H9 (cell line): ENCODE measurements at regions not wholly inside any gene's neighbourhood (a gene's known extent, or its start where the extent isn't known, plus 50 kb on each side); places are given as distances from the start of the nearest gene placed in this dataset.

Source experiments
- DNase-seq: peaks from one replicate; pipeline ENCODE4 v3.0.0-alpha.2; 2017
- H2AFZ ChIP-seq: one replicate; pipeline ENCODE4 v1.6.1; 2013; ENCODE audit warnings: mild to moderate bottlenecking, low read length, control low read depth, moderate library complexity
- H2AK5ac ChIP-seq: 2 replicates; pipeline ENCODE4 v1.6.1; 2013; ENCODE audit warnings: low read length, control low read depth, mixed read lengths; ENCODE audit not compliant: insufficient read length
- H2BK120ac ChIP-seq: one replicate; pipeline ENCODE4 v1.6.1; 2013; ENCODE audit warnings: low read depth, mild to moderate bottlenecking, low read length, control low read depth, inconsistent platforms; ENCODE audit not compliant: poor library complexity, severe bottlenecking
- H2BK12ac ChIP-seq: 2 replicates; pipeline ENCODE4 v1.6.1; 2013; ENCODE audit warnings: low read length, control low read depth, mixed read lengths, low read depth; ENCODE audit not compliant: insufficient read length
- H2BK15ac ChIP-seq: 2 replicates; pipeline ENCODE4 v1.6.1; 2013; ENCODE audit warnings: low read depth, low read length, control low read depth
- H2BK20ac ChIP-seq: one replicate; pipeline ENCODE4 v1.6.1; 2013; ENCODE audit warnings: low read depth, mild to moderate bottlenecking, low read length, control low read depth, inconsistent platforms; ENCODE audit not compliant: poor library complexity, severe bottlenecking
- H2BK5ac ChIP-seq: 2 replicates; pipeline ENCODE4 v1.6.1; 2013; ENCODE audit warnings: low read length, control low read depth, mixed read lengths; ENCODE audit not compliant: insufficient read length
- H3K14ac ChIP-seq: 2 replicates; pipeline ENCODE4 v1.6.1; 2013; ENCODE audit warnings: low read length, control low read depth; ENCODE audit not compliant: insufficient read depth
- H3K18ac ChIP-seq: 2 replicates; pipeline ENCODE4 v1.6.1; 2013; ENCODE audit warnings: low read depth, mild to moderate bottlenecking, mixed read lengths, low read length, control low read depth; ENCODE audit not compliant: insufficient read length
- H3K23ac ChIP-seq: 2 replicates; pipeline ENCODE4 v1.6.1; 2013; ENCODE audit warnings: low read length, control low read depth, mixed read lengths, low read depth; ENCODE audit not compliant: insufficient read length
- H3K23me2 ChIP-seq: 2 replicates; pipeline ENCODE4 v1.6.1; 2013; ENCODE audit warnings: low read depth, mild to moderate bottlenecking, mixed read lengths, low read length, control low read depth; ENCODE audit not compliant: insufficient read length, poor library complexity, severe bottlenecking
- H3K27ac ChIP-seq: 2 replicates; pipeline ENCODE4 v1.5.1; 2013; ENCODE audit warnings: low read length, control low read depth, mixed read lengths, low read depth; ENCODE audit not compliant: insufficient read length
- H3K27me3 ChIP-seq: 2 replicates; pipeline ENCODE4 v1.6.1; 2013; ENCODE audit warnings: low read length, control low read depth, inconsistent platforms; ENCODE audit not compliant: insufficient read depth
- H3K4ac ChIP-seq: 2 replicates; pipeline ENCODE4 v1.6.1; 2013; ENCODE audit warnings: low read depth, mild to moderate bottlenecking, control low read depth, inconsistent platforms, low read length, moderate library complexity
- H3K4me1 ChIP-seq: 2 replicates; pipeline ENCODE4 v1.6.1; 2013; ENCODE audit warnings: low read length, control low read depth, inconsistent platforms; ENCODE audit not compliant: insufficient read depth
- H3K4me2 ChIP-seq: 2 replicates; pipeline ENCODE4 v1.6.1; 2013; ENCODE audit warnings: low read length, control low read depth, mixed read lengths; ENCODE audit not compliant: insufficient read length, insufficient read depth
- H3K56ac ChIP-seq: 2 replicates; pipeline ENCODE4 v1.6.1; 2013; ENCODE audit warnings: low read depth, mild to moderate bottlenecking, mixed read lengths, low read length, control low read depth; ENCODE audit not compliant: insufficient read length
- H3K79me1 ChIP-seq: 2 replicates; pipeline ENCODE4 v1.6.1; 2013; ENCODE audit warnings: low read depth, mild to moderate bottlenecking, moderate library complexity, low read length, control low read depth, inconsistent platforms; ENCODE audit not compliant: insufficient read depth, poor library complexity, severe bottlenecking
- H3K79me2 ChIP-seq: 2 replicates; pipeline ENCODE4 v1.6.1; 2013; ENCODE audit warnings: low read length, control low read depth, inconsistent platforms; ENCODE audit not compliant: insufficient read depth
- H3K9ac ChIP-seq: 2 replicates; pipeline ENCODE4 v1.6.1; 2013; ENCODE audit warnings: low read length, control low read depth, mixed read lengths; ENCODE audit not compliant: insufficient read length; ENCODE audit errors: extremely low read depth
- H3K9me3 ChIP-seq: one replicate; pipeline ENCODE4 v1.6.1; 2013; ENCODE audit warnings: low read depth, low read length, inconsistent platforms; ENCODE audit not compliant: control insufficient read depth
- H3T11ph ChIP-seq: one replicate; pipeline ENCODE4 v1.6.1; 2013; ENCODE audit warnings: mild to moderate bottlenecking, low read length, control low read depth, inconsistent platforms
- H4K20me1 ChIP-seq: one replicate; pipeline ENCODE4 v1.6.1; 2013; ENCODE audit not compliant: control insufficient read depth, insufficient read length, insufficient read depth
- H4K5ac ChIP-seq: 2 replicates; pipeline ENCODE4 v1.6.1; 2013; ENCODE audit warnings: low read depth, mild to moderate bottlenecking, mixed read lengths, low read length, control low read depth; ENCODE audit not compliant: insufficient read length
- H4K8ac ChIP-seq: replicated peaks from 2 replicates; pipeline ENCODE4 v1.6.1; 2013; ENCODE audit warnings: low read length, control low read depth, mixed read lengths, low read depth; ENCODE audit not compliant: insufficient read length
- H4K91ac ChIP-seq: 2 replicates; pipeline ENCODE4 v1.6.1; 2013; ENCODE audit warnings: low read depth, mild to moderate bottlenecking, moderate library complexity, mixed read lengths, low read length, control low read depth; ENCODE audit not compliant: insufficient read length
- H3K27ac Mint-ChIP-seq, 3 experiments: 2 replicates in 2 of 3; 3 replicates in 1 of 3; pipeline ENCODE4 v1.8.0; 2020 to 2021; ENCODE audit warnings: mixed read lengths in 3 of 3, mild to moderate bottlenecking in 1 of 3, moderate library complexity in 1 of 3
- H3K27me3 Mint-ChIP-seq: 2 replicates; pipeline ENCODE4 v1.8.0; 2021; ENCODE audit warnings: low read depth, mild to moderate bottlenecking, moderate library complexity, mixed read lengths
- H3K36me3 Mint-ChIP-seq, 3 experiments: 2 replicates in 2 of 3; 3 replicates in 1 of 3; pipeline ENCODE4 v1.8.0; 2020 to 2021; ENCODE audit warnings: low read depth in 3 of 3, mixed read lengths in 3 of 3; ENCODE audit not compliant: insufficient read depth in 1 of 3
- H3K4me1 Mint-ChIP-seq, 2 experiments: 2 replicates each; pipeline ENCODE4 v1.8.0; 2020; ENCODE audit warnings: mixed read lengths in 2 of 2
- H3K4me3 Mint-ChIP-seq, 2 experiments: 2 replicates in 1 of 2; 3 replicates in 1 of 2; pipeline ENCODE4 v1.8.0; 2020 to 2021; ENCODE audit warnings: mild to moderate bottlenecking in 2 of 2, mixed read lengths in 2 of 2, moderate library complexity in 1 of 2
- H3K9me3 Mint-ChIP-seq, 2 experiments: 2 replicates in 1 of 2; 3 replicates in 1 of 2; pipeline ENCODE4 v1.8.0; 2020; ENCODE audit warnings: mild to moderate bottlenecking in 2 of 2, mixed read lengths in 2 of 2, moderate library complexity in 1 of 2
- WGBS: extraction: QIAGEN DNeasy Blood & Tissue Kit; methylation state at CpG from one replicate; pipeline ENCODE4 v1.1.7; 2013; ENCODE audit warnings: missing lambda C conversion rate, low lambda C conversion rate, mixed read lengths; ENCODE audit not compliant: insufficient read length; ENCODE audit errors: extremely low coverage; 5-methylcytosine and 5-hydroxymethylcytosine counted together
- TF ChIP-seq, protein P1 (sequence below): fragments of 200-600 bp; sonication (generic); conservative IDR thresholded peaks from 3 replicates; pipeline ENCODE4 v1.8.0; 2021; ENCODE audit warnings: antibody characterized with exemption, mild to moderate bottlenecking

DNA sequence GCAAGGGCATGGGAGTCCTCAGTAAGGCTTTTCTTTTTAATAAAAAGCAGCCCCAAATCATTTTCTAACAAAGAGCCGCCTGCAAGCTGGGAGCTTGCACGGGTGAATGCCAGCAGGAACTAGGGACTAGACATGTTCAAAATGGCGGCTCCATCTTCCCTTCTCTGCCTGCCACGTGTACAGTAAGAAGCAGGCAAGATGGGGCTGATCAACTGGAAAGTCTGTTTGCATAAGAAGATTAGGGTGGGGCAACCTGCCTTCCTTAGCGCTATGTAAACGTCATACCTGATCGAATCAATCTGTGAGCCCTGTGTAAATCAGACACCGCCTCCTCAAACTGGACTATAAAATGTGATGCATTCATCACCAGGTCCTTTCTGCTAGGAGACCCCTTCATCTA is 299.4 kb upstream of the SOX4 start:
- Histone ChIP-seq H4K20me1 (no peaks in the 10 kb centered on the region), H3K4ac (no peak overlapping the region), H2BK120ac (no peak overlapping the region), H3K79me1 (no peaks in the 10 kb centered on the region), H2BK15ac (no peak overlapping the region), H3K9me3 (no peaks in the 10 kb centered on the region), H3K9ac (no peak overlapping the region), H2BK5ac (no peak overlapping the region), H4K8ac (no peak overlapping the region), H2AK5ac (no peak overlapping the region), H4K91ac (no peak overlapping the region), H3K4me2 (no peak overlapping the region), H3T11ph (no peak overlapping the region), H3K18ac (no peak overlapping the region), H3K27ac (no peak overlapping the region), H3K23ac (no peak overlapping the region), H2AFZ (no peak overlapping the region), H2BK12ac (no peak overlapping the region), H3K14ac (no peak overlapping the region), H4K5ac (no peak overlapping the region), H3K79me2 (no peaks in the 10 kb centered on the region), H3K27me3 (no peaks in the 10 kb centered on the region), H2BK20ac (no peak overlapping the region), H3K4me1 (no peaks in the 10 kb centered on the region), H3K56ac (no peak overlapping the region), H3K23me2 (no peaks in the 10 kb centered on the region)
- Mint-ChIP-seq H3K4me3 (no peak overlapping the region), H3K9me3 (no peaks in the 10 kb centered on the region), H3K27ac (no peak overlapping the region), H3K36me3 (no peaks in the 10 kb centered on the region; a peak in 1 of 7 replicates), H3K27me3 (no peaks in the 10 kb centered on the region), H3K4me1 (peaks cover 0 to 3% of the 10 kb centered on the region in 2 experiments; a peak in 1 of 4 replicates)
- DNase-seq = no peak
- TF ChIP-seq, protein P1, sequence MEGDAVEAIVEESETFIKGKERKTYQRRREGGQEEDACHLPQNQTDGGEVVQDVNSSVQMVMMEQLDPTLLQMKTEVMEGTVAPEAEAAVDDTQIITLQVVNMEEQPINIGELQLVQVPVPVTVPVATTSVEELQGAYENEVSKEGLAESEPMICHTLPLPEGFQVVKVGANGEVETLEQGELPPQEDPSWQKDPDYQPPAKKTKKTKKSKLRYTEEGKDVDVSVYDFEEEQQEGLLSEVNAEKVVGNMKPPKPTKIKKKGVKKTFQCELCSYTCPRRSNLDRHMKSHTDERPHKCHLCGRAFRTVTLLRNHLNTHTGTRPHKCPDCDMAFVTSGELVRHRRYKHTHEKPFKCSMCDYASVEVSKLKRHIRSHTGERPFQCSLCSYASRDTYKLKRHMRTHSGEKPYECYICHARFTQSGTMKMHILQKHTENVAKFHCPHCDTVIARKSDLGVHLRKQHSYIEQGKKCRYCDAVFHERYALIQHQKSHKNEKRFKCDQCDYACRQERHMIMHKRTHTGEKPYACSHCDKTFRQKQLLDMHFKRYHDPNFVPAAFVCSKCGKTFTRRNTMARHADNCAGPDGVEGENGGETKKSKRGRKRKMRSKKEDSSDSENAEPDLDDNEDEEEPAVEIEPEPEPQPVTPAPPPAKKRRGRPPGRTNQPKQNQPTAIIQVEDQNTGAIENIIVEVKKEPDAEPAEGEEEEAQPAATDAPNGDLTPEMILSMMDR = no peak
- no CpG with 5 or more reads among the region's 8 CpGs for WGBS
